Ectodermal cell (in vitro differentiated cells): ENCODE measurements at regions not wholly inside any gene's neighbourhood (a gene's known extent, or its start where the extent isn't known, plus 50 kb on each side); places are given as distances from the start of the nearest gene placed in this dataset.

Source experiments
- H3K27ac ChIP-seq: 2 replicates; pipeline ENCODE4 v1.7.0; 2013; ENCODE audit warnings: mild to moderate bottlenecking, low read depth, low read length; ENCODE audit not compliant: insufficient read depth, poor library complexity, severe bottlenecking
- H3K27me3 ChIP-seq: 2 replicates; pipeline ENCODE4 v1.7.0; 2013; ENCODE audit warnings: mild to moderate bottlenecking, low read length; ENCODE audit not compliant: insufficient read depth, control insufficient read depth, poor library complexity, severe bottlenecking
- H3K36me3 ChIP-seq: one replicate; pipeline ENCODE4 v1.7.0; 2013; ENCODE audit warnings: low read length; ENCODE audit not compliant: control insufficient read depth, insufficient read depth
- H3K4me1 ChIP-seq: one replicate; pipeline ENCODE4 v1.7.0; 2013; ENCODE audit warnings: low read length; ENCODE audit not compliant: control insufficient read depth, insufficient read depth
- H3K4me3 ChIP-seq: 2 replicates; pipeline ENCODE4 v1.7.0; 2013; ENCODE audit warnings: low read depth, low read length, control low read depth; ENCODE audit not compliant: insufficient read depth
- H3K9me3 ChIP-seq: 2 replicates; pipeline ENCODE4 v1.7.0; 2013; ENCODE audit warnings: mild to moderate bottlenecking, low read length, moderate library complexity; ENCODE audit not compliant: control insufficient read depth
- WGBS, 2 experiments: methylation state at CpG; one replicate each; pipeline ENCODE4 v1.1.7; 2013; ENCODE audit warnings: missing lambda C conversion rate in 2 of 2; 5-methylcytosine and 5-hydroxymethylcytosine counted together

DNA sequence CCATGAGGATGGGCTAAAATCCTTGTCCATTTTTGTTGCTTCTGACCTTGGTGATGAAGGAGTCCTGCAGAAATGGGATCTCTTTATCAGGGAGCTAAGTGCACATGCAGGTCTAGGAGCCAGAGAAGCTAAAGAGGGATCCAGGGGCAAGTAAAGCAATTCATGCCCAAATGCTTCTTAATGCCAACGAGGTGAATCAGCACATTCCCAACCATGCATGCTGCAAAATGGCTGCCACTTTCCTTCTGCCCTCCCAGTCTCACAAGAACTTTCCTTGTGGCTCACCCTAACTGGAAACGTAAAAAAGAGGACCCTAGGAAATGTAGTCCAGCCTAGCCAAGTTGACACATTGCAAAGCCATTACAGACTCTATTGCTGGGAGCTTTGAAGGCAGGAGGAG is 298.4 kb downstream of the MAFB start:
- no peak overlapping the region for H3K27ac ChIP-seq
- no peaks in the 10 kb centered on the region for H3K27me3 ChIP-seq
- H3K4me3 ChIP-seq = no peak overlapping the region
- WGBS, 2 experiments = 85 to 93% methylated on average over 2 of the region's 2 CpGs
- H3K4me1 ChIP-seq = no peaks in the 10 kb centered on the region
- no peaks in the 10 kb centered on the region for H3K9me3 ChIP-seq
- H3K36me3 ChIP-seq = no peaks in the 10 kb centered on the region

DNA sequence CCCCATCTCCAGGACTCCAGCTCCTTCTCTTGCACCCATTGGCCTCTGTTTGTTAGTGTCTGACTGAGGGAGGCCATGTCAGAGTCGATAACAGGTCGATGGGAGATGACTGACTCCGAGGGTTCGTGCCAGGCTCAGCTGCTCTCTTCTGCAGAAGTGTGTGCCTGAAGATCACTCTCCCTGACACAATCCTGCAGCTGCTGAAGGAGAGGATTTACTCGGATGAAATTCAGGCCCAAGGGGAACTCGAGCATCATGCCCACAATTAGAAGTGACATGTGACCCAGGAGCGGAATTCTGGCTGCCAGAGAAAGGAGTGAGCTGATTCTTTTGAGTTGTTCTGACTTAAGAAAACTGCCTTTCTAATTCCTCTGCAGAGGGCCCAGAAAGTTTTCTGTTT is 318.2 kb downstream of the MAFB start:
- Histone ChIP-seq H3K27ac (no peak overlapping the region), H3K27me3 (no peaks in the 10 kb centered on the region), H3K4me1 (no peaks in the 10 kb centered on the region), H3K9me3 (no peaks in the 10 kb centered on the region), H3K4me3 (no peak overlapping the region), H3K36me3 (no peaks in the 10 kb centered on the region)
- 87% methylated on average over 7 of the region's 7 CpGs for WGBS, 2 experiments

DNA sequence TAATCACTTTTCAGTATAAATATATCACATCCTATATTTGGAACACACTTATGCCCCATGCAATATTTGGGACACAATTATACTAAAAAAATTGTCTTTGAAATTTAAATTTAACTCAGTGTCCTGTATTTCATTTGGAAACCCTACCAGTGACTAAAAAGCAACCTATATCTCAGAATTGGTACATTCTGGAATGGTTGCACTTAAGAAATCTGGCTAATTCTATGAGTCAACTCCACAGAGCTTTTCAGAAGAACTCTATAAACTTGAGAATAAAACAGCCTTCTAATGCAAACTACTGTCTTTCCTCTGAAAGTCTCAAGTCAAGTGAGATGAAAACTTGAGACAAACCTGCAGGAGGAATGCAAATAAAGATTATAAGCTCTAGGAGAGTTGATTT is 320.2 kb downstream of the MAFB start:
- H3K9me3 ChIP-seq = no peaks in the 10 kb centered on the region
- no peaks in the 10 kb centered on the region for H3K36me3 ChIP-seq
- no peaks in the 10 kb centered on the region for H3K4me1 ChIP-seq
- no peak overlapping the region for H3K4me3 ChIP-seq
- no peak overlapping the region for H3K27ac ChIP-seq
- no peaks in the 10 kb centered on the region for H3K27me3 ChIP-seq

DNA sequence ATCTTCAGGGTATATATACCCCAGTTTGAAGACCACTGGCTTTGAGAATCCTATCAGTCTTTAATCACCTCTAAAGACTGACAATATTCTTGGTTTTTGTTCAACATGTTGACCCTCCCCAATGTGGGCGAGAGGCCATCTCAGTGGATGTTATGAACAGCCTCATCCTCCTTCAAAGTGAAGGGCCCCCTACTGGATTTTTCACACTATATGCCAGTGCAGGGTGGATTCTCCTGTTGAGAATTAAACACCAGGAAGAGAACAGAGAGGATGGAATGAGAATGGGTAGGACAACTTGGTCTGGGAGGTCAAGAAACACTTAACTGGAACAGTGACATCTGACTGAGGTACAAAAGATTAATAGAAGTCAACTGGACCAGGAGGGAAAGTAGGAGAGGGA is 327.1 kb downstream of the MAFB start:
- Histone ChIP-seq H3K4me3 (no peak overlapping the region), H3K9me3 (no peaks in the 10 kb centered on the region), H3K4me1 (no peaks in the 10 kb centered on the region), H3K27ac (no peak overlapping the region), H3K36me3 (no peaks in the 10 kb centered on the region), H3K27me3 (no peaks in the 10 kb centered on the region)
- 79 to 82% methylated on average over 1 of the region's 1 CpG for WGBS, 2 experiments

DNA sequence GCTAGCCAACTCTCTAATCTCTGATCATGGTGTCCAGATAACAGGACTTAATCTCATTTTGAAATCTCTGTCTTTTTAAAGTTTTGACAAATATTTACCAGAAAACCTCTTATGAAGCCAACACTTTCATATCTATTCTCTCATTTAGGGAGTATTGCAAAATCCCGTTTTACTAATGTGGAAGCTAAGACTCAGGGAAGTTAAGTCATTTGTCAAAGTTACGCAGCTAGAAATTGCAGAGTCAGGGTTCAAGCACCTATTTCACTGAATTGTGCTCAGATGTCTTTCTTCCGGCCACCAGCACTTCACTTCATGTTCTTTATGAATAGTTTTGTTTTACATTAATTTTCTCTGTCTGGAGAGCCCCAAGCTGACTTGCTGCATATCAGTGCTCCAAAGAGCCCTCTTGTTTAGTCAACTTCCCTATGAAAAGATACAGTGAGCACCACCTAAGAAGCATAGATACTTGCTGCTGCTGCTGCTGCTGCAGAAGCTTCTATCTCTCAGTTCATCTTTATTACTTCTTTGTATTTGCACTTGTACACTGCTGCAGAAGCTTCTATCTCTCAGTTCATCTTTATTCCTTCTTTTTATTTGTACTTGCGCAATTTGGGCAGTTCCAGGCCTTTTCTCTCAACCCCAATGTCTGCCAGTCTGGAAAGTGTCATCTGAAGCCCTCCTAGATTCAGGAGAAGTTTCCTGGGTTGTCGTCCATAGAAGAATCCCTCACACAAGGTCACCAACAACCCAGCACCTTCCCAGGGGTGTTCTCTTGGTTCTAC is 329.7 kb downstream of the MAFB start:
- H3K4me3 ChIP-seq = no peak overlapping the region
- no peaks in the 10 kb centered on the region for H3K4me1 ChIP-seq
- H3K36me3 ChIP-seq = no peaks in the 10 kb centered on the region
- 90 to 96% methylated on average over 4 to 5 of the region's 5 CpGs for WGBS, 2 experiments
- no peak overlapping the region for H3K27ac ChIP-seq
- H3K27me3 ChIP-seq = no peaks in the 10 kb centered on the region
- no peaks in the 10 kb centered on the region for H3K9me3 ChIP-seq

DNA sequence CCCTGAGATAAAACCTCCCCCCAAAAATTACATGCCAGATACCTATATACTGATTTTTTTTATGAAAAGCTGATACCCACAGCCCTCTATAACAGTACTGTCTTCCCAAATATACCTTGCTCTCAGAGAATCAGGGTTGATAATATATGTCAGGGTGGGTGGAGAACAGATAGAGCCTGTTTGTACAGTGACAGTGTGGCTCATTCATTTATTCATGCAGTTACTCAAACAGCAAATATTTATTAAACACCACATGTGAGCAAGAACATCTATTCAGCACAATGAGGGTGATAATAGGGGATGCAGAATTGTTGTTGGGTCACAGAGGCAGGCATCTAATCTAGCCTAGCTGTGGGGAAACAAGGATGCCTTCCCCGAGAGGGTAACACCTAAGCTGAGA is 334.2 kb downstream of the MAFB start:
- Histone ChIP-seq H3K9me3 (no peaks in the 10 kb centered on the region), H3K4me3 (no peak overlapping the region), H3K27ac (no peak overlapping the region), H3K27me3 (no peaks in the 10 kb centered on the region), H3K4me1 (no peaks in the 10 kb centered on the region), H3K36me3 (no peaks in the 10 kb centered on the region)
- WGBS, 2 experiments = 94 to 96% methylated on average over 1 of the region's 1 CpG

DNA sequence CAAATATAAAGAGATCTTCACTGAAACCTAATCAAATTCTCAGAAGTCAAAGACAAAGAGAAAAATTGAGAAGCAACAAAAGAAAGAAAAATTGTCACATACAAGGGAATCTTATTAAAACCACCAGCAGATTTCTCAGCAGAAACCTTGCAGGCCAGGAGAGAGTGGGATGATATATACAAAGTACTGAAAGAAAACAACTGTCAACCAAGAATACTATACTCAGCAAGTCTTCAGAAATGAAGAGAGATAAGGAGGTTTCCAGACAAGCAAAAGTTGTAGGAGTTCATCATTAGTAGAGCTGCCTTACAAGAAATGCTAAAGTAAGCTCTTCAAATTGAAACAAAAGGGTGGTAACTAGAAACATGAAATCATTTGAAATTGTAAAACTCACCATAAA is 345.6 kb downstream of the MAFB start:
- H3K27ac ChIP-seq = no peak overlapping the region
- H3K27me3 ChIP-seq = no peaks in the 10 kb centered on the region
- no peaks in the 10 kb centered on the region for H3K9me3 ChIP-seq
- H3K4me1 ChIP-seq = no peaks in the 10 kb centered on the region
- no peaks in the 10 kb centered on the region for H3K36me3 ChIP-seq
- H3K4me3 ChIP-seq = no peak overlapping the region

DNA sequence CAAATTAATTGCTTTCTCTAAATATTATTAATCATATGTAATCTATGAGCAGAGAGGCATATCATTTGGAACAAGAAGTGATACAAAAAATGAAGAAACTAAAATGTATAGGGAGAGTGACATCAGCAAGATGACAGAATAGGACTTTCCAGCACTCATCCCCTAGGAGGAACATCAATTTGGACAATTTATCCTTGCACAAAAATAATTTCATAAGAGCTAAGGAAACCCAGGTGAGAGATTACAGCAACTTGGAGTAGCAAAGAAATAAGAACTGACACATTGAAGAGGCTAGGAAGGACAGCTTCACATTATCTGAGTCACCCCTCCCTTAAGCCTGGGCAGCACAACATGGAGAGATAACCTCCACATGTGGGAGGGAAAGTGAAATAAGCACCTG is 347.5 kb downstream of the MAFB start:
- H3K9me3 ChIP-seq = no peaks in the 10 kb centered on the region
- H3K27me3 ChIP-seq = no peaks in the 10 kb centered on the region
- H3K36me3 ChIP-seq = no peaks in the 10 kb centered on the region
- H3K27ac ChIP-seq = no peak overlapping the region
- H3K4me3 ChIP-seq = no peak overlapping the region
- no peaks in the 10 kb centered on the region for H3K4me1 ChIP-seq

DNA sequence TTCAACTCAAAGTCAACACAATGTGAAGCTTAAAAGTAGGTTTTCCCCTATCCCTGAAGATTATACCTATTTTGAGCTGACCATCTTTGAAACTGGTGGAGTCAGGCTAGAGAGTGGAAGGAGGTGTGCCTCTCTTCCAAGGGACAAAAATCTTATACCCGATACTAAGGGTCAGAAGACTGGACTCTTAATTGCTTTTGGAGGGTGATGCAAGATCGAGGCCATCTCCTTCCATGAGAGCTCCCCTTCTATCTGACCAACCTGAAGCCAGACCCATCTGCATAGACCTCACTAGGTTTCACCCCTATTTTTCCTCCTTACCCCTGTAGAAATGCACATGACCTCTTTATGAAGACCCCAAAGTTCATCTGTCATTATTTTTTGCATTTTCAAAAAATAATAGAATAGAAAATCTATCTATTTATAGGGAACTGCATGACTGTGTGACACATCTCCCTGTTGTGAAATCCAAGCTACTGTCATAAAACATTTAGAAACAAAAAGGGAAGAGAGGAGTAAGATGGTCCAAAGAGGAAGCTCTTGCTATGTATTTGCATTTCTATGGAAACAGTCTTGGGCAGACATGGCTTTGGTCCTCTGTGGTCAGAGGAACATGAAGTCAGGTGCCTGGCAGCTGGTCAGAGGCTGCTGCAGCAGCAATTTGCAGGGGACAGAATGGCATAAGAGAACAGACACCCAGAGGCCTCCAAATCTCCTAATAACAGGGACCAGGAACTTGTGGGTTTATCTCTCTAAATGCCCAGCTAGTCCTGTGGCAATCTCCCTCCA is 349.2 kb downstream of the MAFB start:
- Histone ChIP-seq H3K36me3 (no peaks in the 10 kb centered on the region), H3K27ac (no peak overlapping the region), H3K9me3 (no peaks in the 10 kb centered on the region), H3K4me3 (no peak overlapping the region), H3K4me1 (no peaks in the 10 kb centered on the region), H3K27me3 (no peaks in the 10 kb centered on the region)
- WGBS, 2 experiments = 88 to 91% methylated on average over 2 of the region's 2 CpGs

DNA sequence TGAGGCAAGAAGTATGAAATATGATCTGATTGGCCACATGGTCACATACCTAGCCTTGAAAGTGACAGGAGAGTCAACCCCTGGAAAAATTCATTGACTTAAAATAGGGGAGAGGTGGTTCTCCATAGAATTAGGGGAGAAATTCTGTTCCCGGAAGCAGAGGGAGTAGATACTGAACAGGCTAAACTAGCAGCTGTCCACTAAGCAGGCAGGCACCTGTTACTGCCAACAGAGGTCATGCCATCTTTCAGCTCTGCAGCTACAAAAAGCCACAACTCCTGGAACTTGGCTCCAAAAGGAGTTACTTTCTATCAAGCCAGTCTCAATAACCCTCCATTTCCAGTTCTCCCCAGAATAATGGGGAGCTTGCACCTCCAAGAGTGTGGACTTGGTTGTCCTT is 352.5 kb downstream of the MAFB start:
- Histone ChIP-seq H3K4me1 (peaks cover 3% of the 10 kb centered on the region), H3K27ac (no peak overlapping the region), H3K36me3 (no peaks in the 10 kb centered on the region), H3K4me3 (no peak overlapping the region), H3K27me3 (no peaks in the 10 kb centered on the region), H3K9me3 (no peaks in the 10 kb centered on the region)
- 91 to 96% methylated on average over 1 of the region's 1 CpG for WGBS, 2 experiments
